ENCODE measurements at regions not wholly inside any gene's neighbourhood (a gene's known extent, or its start where the extent isn't known, plus 50 kb on each side); places are given as distances from the start of the nearest gene placed in this dataset.

GRCh38 chr13:84668637-84669036 is 786.4 kb upstream of the SLITRK1 start:
- TF ChIP-seq CTCF (IDR thresholded peaks at IDR 0.05) (no peak), TCF7 (CRISPR knock-in tag; IDR thresholded peaks at IDR 0.05; ENCODE audit: low read depth) (no peak), ARID4B (CRISPR knock-in tag; IDR thresholded peaks at IDR 0.05; ENCODE audit: borderline replicate concordance) (no peak), CREM (CRISPR knock-in tag; IDR thresholded peaks at IDR 0.05) (no peak), TEAD4 (CRISPR knock-in tag; IDR thresholded peaks at IDR 0.05) (no peak), ZNF416 (CRISPR knock-in tag; IDR thresholded peaks at IDR 0.05) (no peak), USF1 (CRISPR knock-in tag; IDR thresholded peaks at IDR 0.05) (no peak), E2F5 (CRISPR knock-in tag; IDR thresholded peaks at IDR 0.05) (no peak), E2F4 (CRISPR knock-in tag; IDR thresholded peaks at IDR 0.05; ENCODE audit: borderline replicate concordance, low read depth) (no peak), ATF3 (CRISPR knock-in tag; conservative IDR thresholded peaks at IDR 0.05) (no peak), USF2 (CRISPR knock-in tag; IDR thresholded peaks at IDR 0.05) (no peak), ZBTB21 (CRISPR knock-in tag; IDR thresholded peaks at IDR 0.05; ENCODE audit: borderline replicate concordance) (no peak)
